Activated T-cell treated with anti-CD3 and anti-CD28 coated beads for 24 hours (primary cell): ENCODE measurements at regions not wholly inside any gene's neighbourhood (a gene's known extent, or its start where the extent isn't known, plus 50 kb on each side); places are given as distances from the start of the nearest gene placed in this dataset.

ENCODE experiments used
- DNase-seq: peaks from one replicate; pipeline ENCODE4 v3.0.0-alpha.2; 2020; ENCODE audit warnings: low read depth

GRCh38 chr5:165296401-165297130 is 1791.1 kb downstream of the MAT2B start:
- DNase-seq, result no peak

GRCh38 chr5:165304193-165304827 is 1798.9 kb downstream of the MAT2B start:
- DNase-seq, result no peak

GRCh38 chr5:165305596-165305995 is 1800.2 kb downstream of the MAT2B start:
- DNase-seq, result no peak

- DNase-seq, result no peak
Measured at GRCh38 chr5:165309446-165309845, 1804.0 kb downstream of the MAT2B start.

GRCh38 chr5:165310031-165310430 is 1804.6 kb downstream of the MAT2B start:
- DNase-seq, result no peak

- DNase-seq, result no peak
Measured at GRCh38 chr5:165321912-165322311, 1816.5 kb downstream of the MAT2B start.

- no peak for DNase-seq
Measured at GRCh38 chr5:165325221-165325620, 1819.8 kb downstream of the MAT2B start.

GRCh38 chr5:165327631-165328030 is 1822.2 kb downstream of the MAT2B start:
- no peak for DNase-seq

GRCh38 chr5:165328846-165329245 is 1823.4 kb downstream of the MAT2B start:
- no peak for DNase-seq

- DNase-seq, result no peak
Measured at GRCh38 chr5:165333623-165334022, 1828.2 kb downstream of the MAT2B start.

GRCh38 chr5:165334201-165334600 is 1828.8 kb downstream of the MAT2B start:
- DNase-seq, result no peak

GRCh38 chr5:165349735-165350134 is 1844.3 kb downstream of the MAT2B start:
- DNase-seq, result no peak

- no peak for DNase-seq
Measured at GRCh38 chr5:165351342-165351741, 1845.9 kb downstream of the MAT2B start.

- DNase-seq, result no peak
Measured at GRCh38 chr5:165360366-165360765, 1854.9 kb downstream of the MAT2B start.

GRCh38 chr5:165360784-165361542 is 1855.5 kb downstream of the MAT2B start:
- DNase-seq, result no peak

GRCh38 chr5:165370233-165370632 is 1864.8 kb downstream of the MAT2B start:
- no peak for DNase-seq

- DNase-seq, result no peak
Measured at GRCh38 chr5:165370794-165371193, 1865.4 kb downstream of the MAT2B start.

GRCh38 chr5:165375201-165375600 is 1869.8 kb downstream of the MAT2B start:
- DNase-seq, result no peak

- no peak for DNase-seq
Measured at GRCh38 chr5:165393839-165394238, 1888.4 kb downstream of the MAT2B start.

GRCh38 chr5:165397516-165397915 is 1892.1 kb downstream of the MAT2B start:
- DNase-seq, result no peak

GRCh38 chr5:165400086-165400485 is 1894.7 kb downstream of the MAT2B start:
- no peak for DNase-seq

- no peak for DNase-seq
Measured at GRCh38 chr5:165404917-165405316, 1899.5 kb downstream of the MAT2B start.

GRCh38 chr5:165405340-165405739 is 1899.9 kb downstream of the MAT2B start:
- DNase-seq, result no peak
